Esophagus squamous epithelium (tissue), 5 donors: ENCODE measurements at regions not wholly inside any gene's neighbourhood (a gene's known extent, or its start where the extent isn't known, plus 50 kb on each side); places are given as distances from the start of the nearest gene placed in this dataset.

Experiments
- DNase-seq: peaks from one replicate; lab custom pipeline; 2025; lab: John Stamatoyannopoulos, UW
- H3K27ac ChIP-seq, 4 donors: fragments of 200-600 bp; sonication (generic); one replicate each; pipeline ENCODE4 v1.5.1; 2016 to 2019; ENCODE audit warnings: mild to moderate bottlenecking in 1 of 4
- H3K27me3 ChIP-seq, 4 donors: fragments of 200-600 bp; sonication (generic); 1 replicate in 3 of 4; 2 replicates in 1 of 4; pipeline versions ENCODE4 v1.5.1 to v1.6.0; 2017 to 2021; ENCODE audit warnings: antibody characterized with exemption in 1 of 4
- H3K36me3 ChIP-seq, 3 donors: fragments of 200-600 bp; sonication (generic); one replicate each; pipeline ENCODE4 v1.5.1; 2016 to 2019
- H3K4me1 ChIP-seq, 3 donors: fragments of 200-600 bp; sonication (generic); one replicate each; pipeline ENCODE4 v1.5.1; 2017 to 2019
- H3K4me3 ChIP-seq, 4 donors: fragments of 200-600 bp; sonication (generic); 1 replicate in 3 of 4; 2 replicates in 1 of 4; pipeline ENCODE4 v1.5.1; 2016 to 2019; ENCODE audit warnings: mild to moderate bottlenecking in 2 of 4, moderate library complexity in 1 of 4
- H3K9me3 ChIP-seq, 3 donors: fragments of 200-600 bp; sonication (generic); one replicate each; pipeline ENCODE4 v1.5.1; 2016 to 2019
- POLR2A ChIP-seq, 4 donors: fragments of 450-650 bp; IDR thresholded peaks; one replicate each; pipeline ENCODE4 v1.6.1; 2017; ENCODE audit warnings: antibody characterized with exemption in 4 of 4, mild to moderate bottlenecking in 4 of 4, moderate library complexity in 3 of 4
- WGBS, 2 donors: methylation state at CpG; one replicate each; pipeline ENCODE4 v1.1.5; 2018; 5-methylcytosine and 5-hydroxymethylcytosine counted together
- intact Hi-C: fragments of 100-400 bp; cut with DNase I; formaldehyde crosslinking; loops from one replicate; pipeline ENCODE4 v1.15.0; 2022
- TF ChIP-seq, protein P1 (sequence below), 6 experiments: fragments of 450-650 bp in 4 of 6; fragments of 200-600 bp in 2 of 6; sonication (generic) in 2 of 6; IDR thresholded peaks; one replicate each; pipeline ENCODE4 v1.5.1; 2016 to 2019; ENCODE audit warnings: antibody characterized with exemption in 6 of 6, mild to moderate bottlenecking in 4 of 6, moderate library complexity in 4 of 6
- donor health status: DM: yes; HTN: yes; CAD: no.

DNA sequence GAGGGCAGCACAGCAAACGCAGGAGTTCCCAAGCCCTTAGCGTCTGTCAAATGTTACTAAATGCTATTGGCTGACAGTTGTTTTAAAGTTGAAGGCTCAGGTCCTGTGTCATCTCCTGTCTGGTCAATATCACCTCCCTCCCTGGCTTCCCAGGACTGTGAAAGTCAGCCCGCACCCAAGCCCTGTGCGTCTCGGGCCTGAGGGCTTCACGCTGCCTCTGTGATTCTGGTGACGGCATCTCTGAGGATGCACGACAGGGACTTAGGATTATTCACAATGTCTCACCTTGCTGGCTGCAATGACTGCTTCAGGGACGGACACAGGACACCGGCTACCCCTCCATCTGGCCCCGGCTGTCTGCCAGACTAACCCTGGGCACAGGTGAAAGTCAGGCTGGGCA is 415.3 kb downstream of the CTTN start:
- TF ChIP-seq, protein P1, sequence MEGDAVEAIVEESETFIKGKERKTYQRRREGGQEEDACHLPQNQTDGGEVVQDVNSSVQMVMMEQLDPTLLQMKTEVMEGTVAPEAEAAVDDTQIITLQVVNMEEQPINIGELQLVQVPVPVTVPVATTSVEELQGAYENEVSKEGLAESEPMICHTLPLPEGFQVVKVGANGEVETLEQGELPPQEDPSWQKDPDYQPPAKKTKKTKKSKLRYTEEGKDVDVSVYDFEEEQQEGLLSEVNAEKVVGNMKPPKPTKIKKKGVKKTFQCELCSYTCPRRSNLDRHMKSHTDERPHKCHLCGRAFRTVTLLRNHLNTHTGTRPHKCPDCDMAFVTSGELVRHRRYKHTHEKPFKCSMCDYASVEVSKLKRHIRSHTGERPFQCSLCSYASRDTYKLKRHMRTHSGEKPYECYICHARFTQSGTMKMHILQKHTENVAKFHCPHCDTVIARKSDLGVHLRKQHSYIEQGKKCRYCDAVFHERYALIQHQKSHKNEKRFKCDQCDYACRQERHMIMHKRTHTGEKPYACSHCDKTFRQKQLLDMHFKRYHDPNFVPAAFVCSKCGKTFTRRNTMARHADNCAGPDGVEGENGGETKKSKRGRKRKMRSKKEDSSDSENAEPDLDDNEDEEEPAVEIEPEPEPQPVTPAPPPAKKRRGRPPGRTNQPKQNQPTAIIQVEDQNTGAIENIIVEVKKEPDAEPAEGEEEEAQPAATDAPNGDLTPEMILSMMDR (IDR thresholded peaks at IDR 0.05), result no peak
- TF ChIP-seq POLR2A (IDR thresholded peaks at IDR 0.05), result no peak
- Histone ChIP-seq H3K27ac (no peak overlapping the region), H3K27me3 (no peaks in the 10 kb centered on the region), H3K9me3 (no peaks in the 10 kb centered on the region), H3K4me3 (no peak overlapping the region), H3K36me3 (no peaks in the 10 kb centered on the region), H3K4me1 (no peaks in the 10 kb centered on the region)
- WGBS, 2 donors, result 94% methylated on average over 6 of the region's 11 CpGs
- intact Hi-C loops, result no loop called here
- no peak for DNase-seq

DNA sequence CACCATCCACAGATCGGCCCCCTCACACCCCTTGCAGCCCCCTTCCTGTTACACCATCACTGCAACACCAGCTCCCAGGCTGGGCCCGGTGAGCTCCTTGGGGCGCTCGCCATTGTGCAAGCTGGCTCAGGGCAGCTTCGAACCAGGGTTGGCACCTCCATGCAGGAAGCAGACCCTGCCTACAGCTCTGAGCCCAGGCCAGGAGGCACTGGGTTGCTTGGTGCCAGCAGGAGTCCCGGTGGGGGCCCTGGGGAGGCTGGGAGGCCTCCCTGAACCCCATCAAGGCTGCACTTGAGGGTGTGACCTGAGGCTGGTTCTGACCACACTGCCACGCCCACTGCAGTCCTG is 417.1 kb downstream of the CTTN start:
- Histone ChIP-seq H3K36me3 (no peaks in the 10 kb centered on the region), H3K27ac (no peak overlapping the region)
- intact Hi-C loops, result no loop called here

DNA sequence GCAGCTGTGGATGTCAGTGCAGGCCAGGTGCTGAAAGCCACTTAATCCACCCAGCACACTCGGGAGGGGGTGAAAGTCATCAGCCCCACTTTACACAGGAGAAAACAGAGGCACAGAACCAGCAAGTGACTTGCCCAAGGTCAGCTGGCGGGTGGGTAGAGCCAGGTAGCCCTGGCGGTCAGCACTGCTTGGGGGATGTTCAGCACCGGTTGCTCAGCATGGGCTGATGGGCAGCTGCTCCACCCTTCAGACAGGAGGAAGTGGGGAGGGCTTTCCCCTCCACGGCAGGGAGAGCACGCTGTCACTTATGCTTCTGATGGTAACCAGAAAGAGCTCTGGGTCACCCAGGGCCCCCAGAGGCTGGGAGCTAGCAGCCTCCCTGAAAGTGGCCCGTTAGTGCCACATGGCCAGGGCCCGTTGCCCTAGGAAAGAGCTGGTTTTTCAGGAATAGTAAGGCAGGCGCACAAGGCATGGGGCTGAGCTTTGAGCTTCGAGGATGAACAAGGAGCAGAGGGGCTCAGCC is 417.9 kb downstream of the CTTN start:
- H3K4me1 ChIP-seq, result no peaks in the 10 kb centered on the region
- intact Hi-C loops, result no loop called here
- no peaks in the 10 kb centered on the region for H3K27me3 ChIP-seq
- no peaks in the 10 kb centered on the region for H3K36me3 ChIP-seq
- 74 to 77% methylated on average over 6 to 8 of the region's 10 CpGs for WGBS, 2 donors
- no peak overlapping the region for H3K4me3 ChIP-seq
- no peaks in the 10 kb centered on the region for H3K9me3 ChIP-seq
- no peak for TF ChIP-seq POLR2A (IDR thresholded peaks at IDR 0.05)
- TF ChIP-seq, protein P1 (IDR thresholded peaks at IDR 0.05), result no peak
- DNase-seq, result no peak
- no peak overlapping the region for H3K27ac ChIP-seq

More for the DNA sequence above, 417.1 kb downstream of the CTTN start:
- TF ChIP-seq, protein P1 (IDR thresholded peaks at IDR 0.05), result no peak
- TF ChIP-seq POLR2A (IDR thresholded peaks at IDR 0.05), result no peak
- no peak overlapping the region for H3K4me3 ChIP-seq
- no peaks in the 10 kb centered on the region for H3K9me3 ChIP-seq
- WGBS, 2 donors, result 60% methylated on average over 1 of the region's 7 CpGs; no CpG with 5 or more reads in 1 of the 2 donors
- no peaks in the 10 kb centered on the region for H3K4me1 ChIP-seq
- DNase-seq, result no peak
- no peaks in the 10 kb centered on the region for H3K27me3 ChIP-seq

DNA sequence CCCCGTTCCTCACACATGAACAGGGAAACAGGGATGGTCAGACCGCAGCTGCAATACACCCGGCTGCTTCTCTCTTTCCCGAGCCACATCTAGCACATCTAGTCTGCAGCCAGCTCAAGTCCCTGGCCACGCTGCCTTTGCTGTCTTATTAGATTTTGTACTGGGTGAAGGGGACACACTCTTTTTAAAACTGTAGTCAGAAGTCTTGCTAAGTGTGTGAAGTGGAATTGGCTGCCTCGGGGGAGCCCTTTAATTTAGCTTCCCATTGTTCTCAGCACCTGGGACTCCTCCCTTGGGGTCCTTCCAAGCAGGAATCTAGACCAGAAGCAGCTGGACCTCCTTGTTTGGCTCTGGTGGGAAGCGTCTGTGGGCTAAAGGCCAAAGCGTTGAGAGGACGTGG is 420.0 kb downstream of the CTTN start:
- 67 to 84% methylated on average over 5 to 6 of the region's 9 CpGs for WGBS, 2 donors

DNA sequence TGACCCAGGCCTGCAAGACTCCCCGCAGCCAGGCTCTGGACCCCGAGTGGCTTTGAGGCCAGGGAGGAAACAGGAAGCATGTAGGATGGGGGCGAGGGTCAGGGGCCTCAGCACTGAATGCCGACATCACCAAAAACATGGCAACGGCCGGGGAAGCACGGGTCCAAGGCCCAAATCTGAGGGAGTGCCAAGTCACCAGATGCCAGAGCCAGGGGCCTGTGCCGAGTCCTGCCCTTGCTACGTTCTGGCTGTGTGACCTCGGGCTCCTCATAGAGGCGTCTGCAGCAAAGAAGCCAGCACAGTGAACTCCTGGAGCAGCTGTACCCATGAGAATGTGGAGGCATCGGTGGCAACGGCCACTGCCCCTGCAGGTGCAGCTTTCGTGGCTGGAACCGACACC is 420.7 kb downstream of the CTTN start:
- intact Hi-C loops, result no loop called here
- no peak for DNase-seq
- WGBS, 2 donors, result 0 to 70% methylated on average over 1 to 9 of the region's 15 CpGs
- Histone ChIP-seq H3K4me3 (no peak overlapping the region), H3K9me3 (no peaks in the 10 kb centered on the region), H3K36me3 (no peaks in the 10 kb centered on the region), H3K27ac (no peak overlapping the region), H3K27me3 (peaks cover 0 to 14% (median 0%) of the 10 kb centered on the region in 4 donors), H3K4me1 (no peaks in the 10 kb centered on the region)
- TF ChIP-seq, protein P1 (IDR thresholded peaks at IDR 0.05), result no peak
- TF ChIP-seq POLR2A (IDR thresholded peaks at IDR 0.05), result no peak

More for the DNA sequence above, 420.0 kb downstream of the CTTN start:
- DNase-seq, result no peak
- no peak overlapping the region for H3K4me3 ChIP-seq
- H3K4me1 ChIP-seq, result no peaks in the 10 kb centered on the region
- TF ChIP-seq, protein P1 (IDR thresholded peaks at IDR 0.05), result no peak
- TF ChIP-seq POLR2A (IDR thresholded peaks at IDR 0.05), result no peak
- no peaks in the 10 kb centered on the region for H3K9me3 ChIP-seq
- no peaks in the 10 kb centered on the region for H3K36me3 ChIP-seq
- intact Hi-C loops, result no loop called here
- no peak overlapping the region for H3K27ac ChIP-seq
- H3K27me3 ChIP-seq, result peaks cover 0 to 9% (median 0%) of the 10 kb centered on the region in 4 donors
